ENCODE measurements at regions not wholly inside any gene's neighbourhood (a gene's known extent, or its start where the extent isn't known, plus 50 kb on each side); places are given as distances from the start of the nearest gene placed in this dataset.

- no peak for TF ChIP-seq CEBPB (IDR thresholded peaks at IDR 0.05)
- no peak for TF ChIP-seq FOXM1 (IDR thresholded peaks at IDR 0.05; ENCODE audit: borderline replicate concordance, low read depth)
- TF ChIP-seq CREB1 (IDR thresholded peaks at IDR 0.05; ENCODE audit: low read depth): no peak
- no peak for TF ChIP-seq ZBTB7A (IDR thresholded peaks at IDR 0.05; ENCODE audit: low read depth)
- no peak for TF ChIP-seq YY1 (IDR thresholded peaks at IDR 0.05; ENCODE audit: low read depth)
- TF ChIP-seq EP300 (IDR thresholded peaks at IDR 0.05; ENCODE audit: borderline replicate concordance): no peak
- TF ChIP-seq TAF1 (IDR thresholded peaks at IDR 0.05; ENCODE audit: low read depth): no peak
- no peak for TF ChIP-seq EGR1 (IDR thresholded peaks at IDR 0.05)
- no peak for TF ChIP-seq TEAD4 (IDR thresholded peaks at IDR 0.05)
- TF ChIP-seq NFIC (IDR thresholded peaks at IDR 0.05): no peak
Measured at GRCh38 chr5:105218018-105218417, 1655.4 kb upstream of the NUDT12 start.
